ENCODE measurements at regions not wholly inside any gene's neighbourhood (a gene's known extent, or its start where the extent isn't known, plus 50 kb on each side); places are given as distances from the start of the nearest gene placed in this dataset.
A peak's percentile ranks its signal among the peaks of the same experiment; 100 is the strongest.

DNA sequence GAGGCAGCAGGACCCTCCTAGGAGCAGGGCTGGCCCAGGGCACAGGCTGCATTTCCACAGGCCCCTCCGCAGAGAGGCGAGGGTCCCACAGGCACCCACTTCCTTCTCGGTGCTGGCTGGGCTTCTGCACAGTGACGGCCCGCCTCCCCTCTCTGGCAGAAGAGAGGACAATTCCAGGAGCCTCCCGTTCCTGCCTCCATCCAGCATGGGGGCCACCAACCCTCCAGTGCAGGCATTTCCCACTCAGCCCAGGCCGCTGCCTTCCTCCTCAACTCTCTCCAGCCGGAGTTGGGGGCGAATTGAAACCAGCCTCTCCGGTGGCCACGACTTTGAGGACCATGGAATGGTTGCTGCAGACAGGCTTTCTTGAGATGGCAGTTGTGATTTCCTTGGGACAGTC lies 125.0 kb upstream of the PPP2R2D start:
- DNase-seq (ENCODE audit: low spot score), result no peak

DNA sequence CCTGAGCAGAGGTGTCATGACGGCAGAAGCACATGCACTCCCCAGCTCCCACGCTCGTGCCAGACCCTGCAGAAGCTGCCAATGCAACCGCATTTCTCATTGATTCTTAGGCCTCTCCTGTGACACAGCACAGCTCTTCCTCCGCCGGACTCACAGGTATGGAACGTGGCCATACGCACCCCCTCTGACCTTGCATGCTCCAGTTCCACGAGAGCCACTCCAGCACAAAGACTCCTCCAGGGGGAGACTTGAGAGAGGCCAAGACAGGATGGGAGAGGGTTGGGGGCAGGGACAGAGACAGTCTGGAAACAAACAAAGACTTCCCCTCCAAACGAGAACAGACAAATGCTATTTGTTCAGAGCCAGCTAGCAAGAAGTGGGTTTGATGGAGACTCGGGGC lies 124.3 kb upstream of the PPP2R2D start:
- no peak for DNase-seq (ENCODE audit: low spot score)

DNA sequence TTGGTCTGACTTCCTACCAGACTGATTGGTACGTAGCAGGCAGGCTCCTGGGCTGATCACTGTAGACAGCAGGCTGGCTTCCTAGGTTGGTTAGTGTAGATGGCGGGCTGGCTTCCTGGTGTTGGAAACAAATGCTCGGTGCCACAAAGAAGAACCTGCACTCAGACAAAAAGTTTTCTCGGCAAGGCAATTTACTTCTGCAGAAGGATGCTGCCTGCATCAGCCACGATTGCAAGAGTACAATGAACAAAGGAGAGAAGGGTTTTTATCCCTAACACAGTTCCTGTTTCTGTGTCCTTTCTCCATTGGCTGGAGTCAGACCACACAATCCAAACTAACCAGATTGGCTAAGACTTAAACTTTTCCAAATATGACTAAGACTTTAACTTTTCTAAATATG lies 123.6 kb upstream of the PPP2R2D start:
- DNase-seq (ENCODE audit: low spot score), result no peak

DNA sequence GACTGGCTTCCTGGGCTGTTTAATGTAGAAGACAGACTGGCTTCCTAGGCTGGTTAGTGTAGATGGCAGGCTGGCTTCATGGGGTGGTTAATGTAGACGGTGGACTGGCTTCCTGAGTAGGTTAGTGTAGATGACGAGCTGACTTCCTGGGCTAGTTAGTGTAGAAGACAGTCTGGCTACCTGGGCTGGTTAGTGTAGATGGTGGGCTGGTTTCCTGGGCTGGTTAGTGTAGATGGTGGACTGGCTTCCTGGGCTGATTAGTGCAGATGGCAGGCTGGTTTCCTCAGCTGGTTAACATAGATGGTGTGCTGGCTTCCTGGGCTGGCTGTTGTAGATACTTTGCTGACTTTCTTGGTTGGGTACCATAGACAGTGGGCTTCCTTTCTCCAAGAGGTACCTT lies 122.9 kb upstream of the PPP2R2D start:
- no peak for DNase-seq (ENCODE audit: low spot score)

DNA sequence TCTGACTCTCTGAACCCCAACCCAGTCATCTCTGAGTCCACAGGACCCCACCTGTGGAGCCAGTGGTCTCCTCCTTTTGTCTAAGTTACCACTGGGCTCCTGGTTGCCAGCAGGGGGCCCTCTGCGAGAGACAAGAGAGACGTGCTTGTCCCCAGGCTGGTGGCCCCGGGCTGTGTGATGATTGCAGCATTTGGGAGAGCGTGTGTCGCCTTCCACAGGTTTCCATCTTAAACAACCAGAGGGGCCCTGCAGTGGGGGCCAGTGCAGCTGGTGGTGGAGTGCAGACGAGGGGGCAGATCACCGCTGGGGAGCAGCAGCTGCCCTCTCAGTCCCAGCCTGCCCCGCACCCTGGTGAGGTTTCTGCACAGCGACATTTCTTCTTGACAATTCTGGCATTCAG lies 122.4 kb upstream of the PPP2R2D start:
- no peak for DNase-seq (ENCODE audit: low spot score)

DNA sequence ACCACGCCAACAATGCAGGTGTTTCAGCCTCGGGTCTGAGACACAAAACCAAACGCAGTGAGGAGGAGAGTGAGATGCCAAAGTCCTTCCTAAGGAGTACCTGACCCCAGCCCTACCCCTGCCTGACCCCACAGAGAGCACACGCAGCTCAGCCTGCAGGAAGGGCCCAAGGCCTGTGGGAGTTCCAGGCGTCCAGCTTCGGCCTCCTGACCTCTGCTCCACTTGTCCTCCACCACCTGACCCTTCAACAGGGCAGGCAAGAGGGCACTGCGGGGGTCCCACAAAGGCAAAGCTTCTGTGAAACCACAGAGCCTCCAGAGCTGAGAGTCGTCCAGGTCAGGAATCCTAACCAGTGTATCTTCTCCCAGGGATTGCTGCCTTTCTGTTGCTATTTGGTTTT lies 122.0 kb upstream of the PPP2R2D start:
- DNase-seq (ENCODE audit: low spot score), result no peak

DNA sequence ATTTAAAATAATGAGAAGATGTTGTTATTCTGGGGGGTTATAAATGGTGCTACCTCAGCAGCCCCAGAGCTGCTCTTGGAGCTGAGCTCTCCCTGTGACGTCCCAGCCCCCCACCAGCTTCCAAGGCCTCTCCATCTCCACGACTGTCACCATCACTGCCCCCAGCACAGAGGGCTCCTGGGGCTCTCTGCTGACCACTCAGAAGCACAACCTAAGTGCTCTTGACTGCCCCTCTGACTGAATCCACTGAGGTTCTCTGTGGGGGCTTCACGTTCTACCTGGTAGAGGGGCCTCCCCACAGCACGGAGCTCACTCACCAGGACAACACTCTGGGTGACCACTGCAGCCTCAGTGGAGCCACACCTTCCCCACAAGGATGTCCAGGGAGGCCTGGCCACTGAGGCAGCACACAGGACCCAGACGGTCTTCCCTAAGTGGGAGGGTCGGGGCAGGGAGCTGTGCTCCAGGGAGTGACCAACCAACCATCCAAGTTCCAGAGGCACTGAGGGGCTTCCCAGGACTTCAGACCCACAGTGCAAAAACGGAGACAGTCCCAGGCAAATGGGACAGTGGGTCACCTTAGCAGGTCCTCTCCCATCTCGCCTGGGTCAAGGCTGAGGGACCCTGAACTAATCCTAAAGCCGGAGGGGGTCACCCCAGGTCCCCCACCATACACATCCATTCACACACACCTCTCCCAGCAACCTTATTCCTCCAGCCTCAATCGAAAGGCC lies 121.0 kb upstream of the PPP2R2D start:
- no peak for DNase-seq (ENCODE audit: low spot score)

DNA sequence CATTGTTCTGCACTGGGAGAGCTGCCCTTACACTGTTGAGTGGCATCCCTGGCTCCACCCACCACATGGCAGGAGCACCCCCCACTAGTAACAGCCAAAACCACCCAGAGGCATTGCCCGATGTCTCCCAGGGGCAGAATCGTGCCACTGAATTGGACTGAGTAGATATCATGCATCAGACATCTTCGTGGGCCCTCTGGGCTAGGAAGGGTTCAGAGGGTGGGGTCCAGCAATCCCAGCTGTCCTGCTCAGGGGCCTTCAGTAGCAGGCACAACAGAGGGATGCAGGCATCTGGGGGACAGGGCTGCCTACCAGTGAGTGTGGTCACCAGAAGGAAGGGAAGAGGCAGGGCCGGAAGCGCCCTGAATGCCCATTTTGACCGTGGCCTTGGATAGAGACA lies 119.7 kb upstream of the PPP2R2D start:
- DNase-seq (ENCODE audit: low spot score), result no peak

DNA sequence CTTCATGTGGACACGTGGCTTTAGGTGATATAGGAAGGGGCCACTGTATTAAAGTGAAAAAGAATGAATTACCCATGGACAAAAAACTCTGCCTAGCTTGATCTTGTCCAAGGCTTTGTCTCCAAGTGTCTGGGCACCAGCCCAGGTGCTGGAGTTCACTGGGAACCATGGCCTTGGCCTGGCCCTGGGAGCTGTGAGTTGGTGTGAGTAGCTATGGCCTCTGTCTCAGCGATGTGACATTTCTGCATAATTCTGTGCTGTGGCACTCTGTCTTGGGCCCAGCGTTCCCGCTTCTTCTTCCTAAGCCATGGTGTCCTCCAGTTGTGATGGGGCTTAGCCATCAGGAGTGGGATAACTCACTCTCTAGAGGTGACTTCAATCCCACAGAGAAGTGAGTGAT lies 119.0 kb upstream of the PPP2R2D start:
- DNase-seq (ENCODE audit: low spot score), result no peak

DNA sequence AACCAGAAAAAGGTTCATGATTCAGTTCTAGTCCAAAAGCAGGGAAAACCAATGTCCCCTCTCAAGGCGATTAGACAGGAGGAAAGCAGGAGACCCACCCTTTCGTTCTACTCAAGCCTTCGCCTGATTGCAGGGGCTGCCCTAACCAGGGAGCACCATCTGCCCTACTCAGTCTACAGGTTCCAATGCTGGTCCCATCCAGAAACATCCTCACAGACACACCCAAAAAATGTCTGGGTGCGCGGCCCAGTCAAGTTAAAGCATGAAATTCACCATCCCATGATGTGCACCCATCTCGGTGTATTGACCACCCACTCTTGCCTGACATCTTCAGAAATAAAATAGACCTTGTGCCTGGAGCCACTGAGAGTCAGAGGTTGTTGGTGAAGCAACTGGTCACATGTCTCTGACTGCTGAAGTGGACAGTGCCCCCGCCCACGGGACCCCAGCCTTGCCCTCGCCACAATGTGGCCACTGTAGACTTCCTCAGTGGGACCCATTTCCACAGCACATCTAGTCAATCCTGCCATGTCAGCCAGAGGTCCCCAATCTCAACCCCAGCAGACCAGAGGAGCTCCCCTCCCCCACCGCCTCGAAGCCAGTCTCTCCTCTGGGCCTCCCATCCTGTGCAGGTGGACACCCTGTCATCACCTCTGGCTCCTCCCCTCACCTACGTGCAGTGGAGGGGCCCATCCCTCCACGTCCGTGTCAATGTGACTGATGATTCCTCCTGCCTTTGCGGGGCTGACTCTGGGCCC lies 116.3 kb upstream of the PPP2R2D start:
- no peak for DNase-seq (ENCODE audit: low spot score)

DNA sequence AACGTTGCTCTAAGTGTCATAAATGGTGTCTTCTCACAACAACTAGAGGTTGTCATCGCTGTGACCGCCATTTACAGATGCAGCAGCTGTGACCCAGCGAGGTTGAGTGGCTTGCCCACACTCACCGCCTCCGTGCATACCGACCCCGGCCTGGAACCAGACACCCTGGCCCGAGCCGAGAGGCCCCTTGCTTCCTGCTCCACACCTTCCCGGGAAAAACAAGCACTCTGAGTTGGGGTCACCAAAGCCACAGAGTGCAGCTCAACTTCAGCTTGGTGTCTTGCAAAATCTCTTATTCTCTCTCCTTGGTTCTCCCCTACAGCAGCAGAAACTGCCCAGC lies 115.7 kb upstream of the PPP2R2D start:
- DNase-seq (ENCODE audit: low spot score), result no peak

DNA sequence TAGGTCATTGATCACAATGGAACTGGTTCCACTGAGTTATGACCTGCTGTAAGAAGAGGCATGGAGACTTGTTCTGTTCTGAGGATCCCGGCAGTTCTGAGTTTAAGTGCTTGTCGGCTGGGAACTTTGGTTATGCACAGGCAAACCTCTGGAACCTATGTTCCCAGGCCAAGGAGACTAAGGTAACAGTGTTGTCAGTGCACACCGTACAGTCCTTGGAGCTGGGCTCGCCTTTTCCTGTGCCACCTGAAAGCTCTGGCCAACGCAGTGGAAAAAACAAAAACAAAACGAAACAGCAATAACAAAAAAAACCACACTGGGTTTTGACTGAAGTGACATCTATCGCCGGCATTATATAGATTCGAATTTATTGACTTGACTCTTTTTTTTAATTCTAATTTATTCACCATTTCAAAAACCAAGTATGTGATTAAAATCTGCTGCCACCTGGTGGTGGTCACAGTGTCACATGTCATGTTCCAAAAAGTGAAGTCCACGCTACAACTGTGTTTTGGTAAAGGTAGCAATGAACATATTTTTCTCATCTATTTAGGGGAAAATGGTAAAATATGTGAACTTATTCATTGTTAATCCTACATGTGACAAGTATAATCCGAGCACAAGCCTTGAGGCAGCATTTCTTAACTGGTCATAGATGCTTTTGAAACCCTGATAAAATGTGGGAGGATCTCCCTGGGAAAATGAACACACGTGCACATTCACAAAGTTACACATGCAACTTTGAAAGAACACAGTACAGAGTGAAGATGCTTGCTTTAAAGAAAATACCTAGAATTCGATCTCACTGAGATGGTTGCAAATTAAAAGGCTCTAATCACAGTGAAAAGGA lies 113.8 kb upstream of the PPP2R2D start:
- peak; percentile 40 for DNase-seq (ENCODE audit: low spot score)

DNA sequence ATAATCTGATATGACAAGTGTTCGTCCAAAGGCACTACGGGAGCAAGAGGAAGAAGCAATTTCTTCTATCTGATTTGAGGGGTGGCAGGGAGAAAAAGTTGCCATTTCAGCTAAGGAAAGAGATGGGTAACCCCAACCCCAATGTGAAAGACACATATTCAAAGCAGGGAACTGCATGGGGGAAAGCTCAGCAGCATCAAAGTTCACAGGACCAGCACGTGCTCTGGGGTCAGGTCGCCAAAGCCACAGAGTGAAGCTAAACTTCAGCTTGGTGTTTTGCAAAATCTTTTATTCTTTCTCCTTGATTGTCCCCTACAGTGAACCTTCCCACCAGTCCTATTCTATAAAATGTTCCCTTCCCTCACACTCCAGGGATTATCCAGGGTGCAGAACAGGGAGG lies 112.8 kb upstream of the PPP2R2D start:
- no peak for DNase-seq (ENCODE audit: low spot score)

DNA sequence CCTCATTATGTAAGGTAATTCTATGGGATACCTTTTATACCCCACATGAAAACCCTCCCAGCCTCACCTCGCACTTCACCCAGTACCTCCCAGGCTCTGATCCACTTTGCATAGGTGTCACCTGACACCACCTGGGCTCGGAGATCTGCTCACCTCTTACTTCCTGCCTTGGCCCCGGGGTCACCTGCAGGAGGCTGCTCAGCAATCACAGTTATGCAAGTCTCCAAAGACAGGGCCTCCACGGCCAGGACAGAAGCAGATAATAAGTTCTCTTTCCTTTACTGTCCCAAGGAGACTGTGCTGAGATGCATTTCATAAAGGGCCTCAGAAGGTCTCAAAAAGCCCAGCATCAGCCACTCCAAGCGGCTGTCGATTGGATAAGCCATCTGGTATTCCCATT lies 112.4 kb upstream of the PPP2R2D start:
- DNase-seq (ENCODE audit: low spot score), result no peak

DNA sequence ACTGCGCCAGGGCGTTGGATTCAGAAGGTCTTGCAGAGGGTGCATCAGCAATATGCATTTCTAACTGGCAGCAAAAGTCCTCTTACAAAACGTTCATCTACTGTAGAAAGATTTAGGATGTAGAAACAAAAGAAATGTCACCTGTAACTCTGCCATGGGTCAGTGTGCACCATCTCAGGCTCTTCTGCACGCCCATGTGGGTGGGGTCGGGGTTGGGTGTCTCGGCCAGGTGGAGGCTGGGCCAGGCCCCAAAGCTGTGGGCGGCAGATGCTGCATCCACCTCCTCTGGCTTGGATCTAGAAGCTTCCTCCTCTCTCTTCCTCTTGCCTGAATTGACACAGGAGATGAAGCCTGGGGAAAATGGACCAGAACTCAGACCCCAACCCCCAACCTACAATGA lies 111.3 kb upstream of the PPP2R2D start:
- no peak for DNase-seq (ENCODE audit: low spot score)

DNA sequence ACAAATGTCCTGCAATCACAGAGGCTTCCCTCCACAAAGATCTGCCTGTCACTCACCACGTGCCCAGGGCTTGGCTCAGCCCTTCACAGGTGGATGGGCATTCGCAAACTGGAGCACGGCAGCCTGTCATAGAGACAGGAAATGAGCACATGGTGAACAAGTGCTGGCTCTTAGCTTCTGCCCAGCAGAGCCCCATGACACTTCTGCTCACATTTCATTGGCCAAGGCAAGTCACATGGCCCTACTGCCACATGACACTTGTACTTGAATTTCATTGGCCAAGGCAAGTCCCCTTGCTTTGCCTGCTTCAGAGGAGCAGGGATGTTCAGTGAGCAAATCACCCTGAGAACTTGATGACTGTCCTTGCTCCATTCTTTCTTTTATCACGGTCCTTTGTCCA lies 110.8 kb upstream of the PPP2R2D start:
- DNase-seq (ENCODE audit: low spot score), result peak; percentile 9

DNA sequence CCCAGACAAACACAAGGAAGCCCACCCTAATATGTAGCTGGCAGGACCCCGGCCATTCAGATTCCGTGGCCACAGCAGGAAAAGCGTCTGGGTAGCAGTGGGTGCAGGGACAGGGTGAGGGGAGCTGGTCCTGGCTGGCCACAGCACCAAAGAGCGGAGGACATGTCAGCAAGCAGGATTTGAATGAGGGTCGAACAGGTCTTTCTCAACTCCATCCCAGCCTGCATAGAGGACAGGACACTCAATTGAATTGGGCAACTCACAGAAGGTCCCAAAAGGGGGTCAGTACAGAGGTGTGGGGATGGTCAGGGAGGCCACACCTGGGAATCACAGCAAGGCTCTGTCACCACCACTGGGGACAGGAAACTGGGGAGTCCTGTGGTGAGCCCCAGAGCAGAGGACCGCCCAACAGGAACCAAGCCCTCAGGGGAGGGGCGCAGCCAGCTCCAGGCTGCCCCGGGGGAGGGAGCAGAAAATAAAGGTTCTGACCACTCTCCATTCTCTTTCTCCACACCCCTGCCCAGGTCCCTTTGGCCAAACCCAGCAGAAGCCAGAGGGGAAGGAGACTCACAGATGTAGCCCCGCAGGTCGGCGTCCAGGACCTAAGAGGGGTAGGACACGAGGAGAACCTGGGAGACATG lies 108.7 kb upstream of the PPP2R2D start:
- no peak for DNase-seq (ENCODE audit: low spot score)

DNA sequence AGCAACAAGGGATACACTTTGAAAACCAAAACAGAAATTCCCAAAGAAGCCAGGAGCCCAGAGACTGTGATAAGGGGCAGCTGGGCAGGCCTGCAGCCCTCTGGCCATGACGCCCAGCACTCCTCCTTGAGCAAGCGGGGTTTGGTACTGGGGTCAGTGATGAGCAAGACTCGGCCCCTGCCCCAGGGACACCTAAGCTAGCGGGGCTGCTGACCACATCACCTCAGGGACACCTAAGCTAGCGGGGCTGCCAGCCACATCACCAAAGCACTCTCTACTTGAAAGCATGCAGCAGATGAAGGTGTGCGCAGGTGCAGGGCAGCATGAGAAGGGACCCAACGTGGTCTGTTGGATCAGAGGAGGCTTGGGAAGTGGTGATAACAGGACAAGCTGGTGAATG lies 108.0 kb upstream of the PPP2R2D start:
- no peak for DNase-seq (ENCODE audit: low spot score)

DNA sequence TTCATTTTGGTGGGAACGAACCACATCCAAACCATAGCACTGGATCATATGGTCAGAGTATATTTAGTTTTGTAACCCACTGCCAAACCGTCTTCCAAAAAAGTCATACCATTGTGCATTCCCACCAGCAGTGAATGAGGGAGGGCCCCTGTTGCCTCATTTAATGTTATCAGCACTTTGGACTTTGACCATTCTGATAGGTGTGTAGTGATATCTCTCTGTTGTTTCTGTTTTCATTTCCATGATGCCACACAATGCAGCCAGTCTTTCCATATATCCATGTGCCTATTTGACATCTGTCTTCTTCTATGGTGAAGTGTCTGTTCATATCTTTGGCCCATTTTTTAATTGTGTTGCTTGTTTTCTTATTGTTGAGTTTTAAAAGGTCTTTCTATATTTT lies 105.0 kb upstream of the PPP2R2D start:
- no peak for DNase-seq (ENCODE audit: low spot score)

DNA sequence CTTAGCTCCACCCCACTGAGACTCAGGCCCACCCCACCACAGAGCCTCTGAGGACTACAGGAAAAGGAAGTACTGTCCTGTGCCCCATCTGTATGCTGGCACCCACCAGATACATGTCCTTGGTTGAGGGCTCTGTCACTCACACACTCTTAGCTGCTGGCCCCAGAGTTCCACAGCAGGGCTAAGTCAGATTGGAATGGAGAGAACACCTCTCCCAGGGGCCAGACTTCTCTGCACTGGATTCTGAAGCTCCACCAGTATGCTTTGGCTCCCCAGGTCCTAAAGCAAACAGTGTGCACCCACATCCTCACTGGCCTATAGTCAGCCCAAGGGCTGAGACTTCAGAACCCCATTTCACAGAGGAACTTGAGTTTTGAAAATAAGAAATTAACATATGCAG lies 103.2 kb upstream of the PPP2R2D start:
- DNase-seq (ENCODE audit: low spot score), result no peak

DNA sequence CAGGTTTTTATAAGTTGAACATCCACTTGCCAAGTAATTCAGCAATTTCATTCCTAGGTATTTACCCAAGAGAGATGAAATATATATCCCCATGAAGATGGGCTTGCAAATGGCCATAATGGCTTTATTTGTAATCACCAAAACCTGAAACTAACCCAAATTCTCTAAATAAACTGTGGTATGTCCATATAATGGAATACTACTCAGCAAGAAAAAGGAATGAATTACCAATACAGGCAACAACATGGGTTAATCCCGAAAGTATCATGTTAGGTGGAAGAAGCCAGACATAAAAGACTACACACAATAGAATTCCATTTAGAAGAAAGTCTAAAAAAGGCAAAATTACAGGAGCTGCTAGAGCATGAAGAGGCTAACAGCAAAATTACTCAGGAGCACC lies 101.4 kb upstream of the PPP2R2D start:
- no peak for DNase-seq (ENCODE audit: low spot score)

DNA sequence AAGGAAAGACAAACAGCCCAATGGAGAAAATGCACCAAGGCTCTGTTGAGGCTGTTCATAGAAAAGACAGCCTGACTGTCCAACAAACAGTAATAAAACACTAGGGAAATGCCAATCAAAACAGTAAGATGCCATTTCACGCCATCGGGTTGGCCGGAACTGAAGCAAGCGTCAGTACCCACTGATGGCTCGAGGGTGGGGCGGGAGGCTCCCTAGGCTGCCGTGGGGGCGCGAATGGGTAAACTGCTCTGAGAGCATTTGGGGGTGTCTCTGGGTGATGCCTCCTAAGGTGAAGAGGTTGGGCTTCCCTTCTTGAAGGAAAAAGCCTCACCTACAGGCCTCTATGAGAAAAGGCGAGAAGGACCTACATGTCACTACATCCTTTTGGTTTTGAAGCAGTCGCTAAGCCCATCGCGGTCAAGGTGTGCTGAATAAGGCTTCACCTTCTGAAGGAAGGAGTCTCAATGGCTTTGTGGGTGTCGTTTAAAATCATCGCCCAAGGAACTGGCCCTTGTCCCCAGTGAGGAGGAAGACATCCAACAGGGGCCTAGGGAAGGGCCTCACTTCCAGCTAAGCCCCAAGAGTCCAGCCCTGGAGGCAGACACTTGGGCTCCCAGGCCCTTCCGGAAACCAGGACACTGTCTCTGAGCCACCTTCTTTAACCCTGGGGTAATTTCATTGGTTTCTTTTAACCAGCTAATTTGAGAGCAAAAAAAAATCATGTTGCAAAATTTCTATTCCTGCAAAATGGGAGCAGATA lies 98.5 kb upstream of the PPP2R2D start:
- DNase-seq (ENCODE audit: low spot score), result no peak

All from activated CD4-positive, alpha-beta T cell treated with anti-CD3 and anti-CD28 coated beads, Interleukin-2, Interleukin-4, amounts not matched to agents 100 ng/mL and 50 ng/mL, durations not matched to agents 16 hours and 8 hours (primary cell).